A549 (cell line): ENCODE measurements at regions not wholly inside any gene's neighbourhood (a gene's known extent, or its start where the extent isn't known, plus 50 kb on each side); places are given as distances from the start of the nearest gene placed in this dataset.

Experiments
- ATAC-seq, 2 experiments: fragments of 200-7000 bp in 1 of 2; fragments of >200 bp in 1 of 2; cut with Nextera tagmentation in 1 of 2; cut with Tn5 transposase in 1 of 2; 3 replicates each; pipeline versions ENCODE4 v1.8.0 to v1.9.1; 2018 to 2020; ENCODE audit warnings: mild to moderate bottlenecking in 1 of 2, moderate library complexity in 1 of 2
- CTCF ChIA-PET: fragments of 300-600 bp; sonication (Branson Sonifier 250); formaldehyde crosslinking; extraction: SDS; loops from one replicate; lab custom pipeline; 2021; ENCODE audit warnings: antibody characterized with exemption, inconsistent platforms; lab: Yijun Ruan, JAX
- POLR2A ChIA-PET: fragments of 350-600 bp; formaldehyde crosslinking; extraction: SDS; loops from one replicate; lab custom pipeline; 2021; ENCODE audit warnings: antibody characterized with exemption, inconsistent platforms; lab: Yijun Ruan, JAX
- DNase-seq, 2 experiments: peaks; one replicate each; pipeline versions ENCODE4 v3.0.0 to v3.0.0-alpha.2; 2011 to 2016; ENCODE audit warnings: low read depth in 1 of 2, low spot score in 1 of 2
- FAIRE-seq: peaks from 2 replicates; lab custom pipeline; 2011; peaks lifted over from hg19 to GRCh38; lab: Jason Lieb, UNC
- H3K27ac ChIP-seq, 2 experiments: fragments of >200 bp; sonication (Bioruptor Twin); formaldehyde crosslinking; 3 replicates each; pipeline ENCODE4 v1.5.1; 2016 to 2017
- H3K4me1 ChIP-seq: fragments of >200 bp; sonication (Bioruptor Twin); formaldehyde crosslinking; 3 replicates; pipeline ENCODE4 v1.6.1; 2016
- H3K4me2 ChIP-seq: fragments of >200 bp; sonication (Bioruptor Twin); formaldehyde crosslinking; 3 replicates; pipeline ENCODE4 v1.6.1; 2016
- H3K4me3 ChIP-seq: fragments of >200 bp; sonication (Bioruptor Twin); formaldehyde crosslinking; 3 replicates; pipeline ENCODE4 v1.5.1; 2016
- H3K9me3 ChIP-seq: fragments of >200 bp; sonication (Bioruptor Twin); formaldehyde crosslinking; 3 replicates; pipeline ENCODE4 v1.6.1; 2016
- CEBPB ChIP-seq, 2 experiments: fragments of >200 bp in 1 of 2; sonication (Bioruptor Twin) in 1 of 2; formaldehyde crosslinking in 1 of 2; IDR thresholded peaks; 2 replicates each; pipeline ENCODE4 v1.6.1; 2012 to 2016
- CHD2 ChIP-seq: fragments of 150-350 bp; IDR thresholded peaks from 2 replicates; pipeline ENCODE4 v1.6.1; 2014; ENCODE audit warnings: low read length; ENCODE audit not compliant: partially characterized antibody
- EHF ChIP-seq: fragments of 250-450 bp; sonication (Bioruptor Pico); IDR thresholded peaks from 2 replicates; pipeline ENCODE4 v1.5.0; 2020; ENCODE audit warnings: mild to moderate bottlenecking
- FOXS1 ChIP-seq: fragments of 250-450 bp; sonication (Bioruptor Pico); IDR thresholded peaks from 2 replicates; pipeline ENCODE4 v1.5.0; 2020; ENCODE audit warnings: mild to moderate bottlenecking, moderate library complexity
- HDAC2 ChIP-seq: fragments of 200-600 bp; sonication (generic); IDR thresholded peaks from 2 replicates; pipeline ENCODE4 v1.6.1; 2016
- HEYL ChIP-seq: fragments of 250-450 bp; sonication (Bioruptor Pico); IDR thresholded peaks from 2 replicates; pipeline ENCODE4 v1.8.0; 2021; ENCODE audit warnings: mild to moderate bottlenecking, moderate library complexity
- HOXA7 ChIP-seq: fragments of 250-450 bp; sonication (Bioruptor Pico); IDR thresholded peaks from 2 replicates; pipeline ENCODE4 v1.5.0; 2020; ENCODE audit warnings: mild to moderate bottlenecking, moderate library complexity
- JUN ChIP-seq, 2 experiments: fragments of >200 bp; sonication (Bioruptor Twin); formaldehyde crosslinking; IDR thresholded peaks; 2 replicates in 1 of 2; 3 replicates in 1 of 2; pipeline ENCODE4 v1.6.1; 2016 to 2017
- KDM1A ChIP-seq: fragments of 200-600 bp; sonication (generic); IDR thresholded peaks from 2 replicates; pipeline ENCODE4 v1.6.1; 2016; ENCODE audit warnings: low read depth, mild to moderate bottlenecking
- KDM5A ChIP-seq: fragments of 200-600 bp; sonication (generic); IDR thresholded peaks from 2 replicates; pipeline ENCODE4 v1.6.1; 2016; ENCODE audit warnings: antibody characterized with exemption, mild to moderate bottlenecking
- PHF8 ChIP-seq: fragments of 200-600 bp; sonication (generic); IDR thresholded peaks from 2 replicates; pipeline ENCODE4 v1.6.1; 2016; ENCODE audit warnings: low read depth, mild to moderate bottlenecking, antibody characterized with exemption, moderate library complexity, borderline replicate concordance
- RCOR1 ChIP-seq: fragments of 150-350 bp; IDR thresholded peaks from 2 replicates; pipeline ENCODE4 v1.6.1; 2014; ENCODE audit warnings: antibody characterized with exemption, low read length, low read depth
- RFX5 ChIP-seq: fragments of 450-650 bp; IDR thresholded peaks from 2 replicates; pipeline ENCODE4 v1.7.1; 2014; ENCODE audit warnings: antibody characterized with exemption, mild to moderate bottlenecking, moderate library complexity
- WGBS: methylation state at CpG from one replicate; pipeline ENCODE4 v1.1.6; 2017; ENCODE audit errors: missing lambda C conversion rate; 5-methylcytosine and 5-hydroxymethylcytosine counted together
- TF ChIP-seq, protein P1 (sequence below): fragments of 200-600 bp; sonication (generic); IDR thresholded peaks from 2 replicates; pipeline ENCODE4 v1.6.1; 2016; ENCODE audit warnings: antibody characterized with exemption, mild to moderate bottlenecking, moderate library complexity
- TF ChIP-seq, protein P2 (sequence below): fragments of 450-650 bp; IDR thresholded peaks from 2 replicates; pipeline ENCODE4 v1.6.1; 2014; ENCODE audit warnings: antibody characterized with exemption
- TF ChIP-seq, protein P3 (sequence below): IDR thresholded peaks from 2 replicates; pipeline ENCODE4 v1.6.1; 2012; ENCODE audit warnings: low read depth, borderline replicate concordance

DNA sequence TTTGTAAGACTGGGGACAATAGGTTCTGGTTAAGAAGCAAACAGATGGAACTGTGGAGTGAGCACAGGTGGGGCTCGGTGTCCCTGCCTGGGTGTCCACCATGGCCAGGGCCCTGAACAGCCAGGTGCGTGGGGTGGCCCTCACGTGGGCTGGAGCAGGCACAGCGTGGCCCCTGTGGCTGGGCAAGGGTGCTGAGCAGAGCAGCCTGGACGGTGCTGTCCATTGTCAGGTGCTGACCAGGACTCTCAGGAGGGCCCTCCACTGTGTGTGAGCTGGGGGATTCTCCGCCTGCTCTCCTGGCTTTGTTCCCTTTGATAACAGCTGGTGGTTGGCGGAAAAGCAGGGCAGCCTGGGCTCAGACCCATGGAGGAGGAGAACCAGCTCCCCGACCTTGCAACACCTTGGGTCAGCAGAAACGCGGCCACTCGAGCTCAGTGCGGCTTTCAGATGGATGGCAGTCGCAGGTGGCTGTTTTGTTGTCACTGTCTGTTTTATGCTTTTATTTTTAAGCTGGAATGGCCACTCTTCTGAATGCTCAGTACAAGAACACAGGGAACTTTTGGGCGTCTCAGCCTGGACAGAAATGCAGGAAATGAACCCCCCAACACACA, 273.9 kb upstream of the ADARB2 start:
- POLR2A ChIA-PET: no interaction called here
- H3K9me3 ChIP-seq: no peaks in the 10 kb centered on the region
- no peak for FAIRE-seq
- H3K4me3 ChIP-seq: no peak overlapping the region
- no peak for TF ChIP-seq CHD2
- TF ChIP-seq, protein P1, sequence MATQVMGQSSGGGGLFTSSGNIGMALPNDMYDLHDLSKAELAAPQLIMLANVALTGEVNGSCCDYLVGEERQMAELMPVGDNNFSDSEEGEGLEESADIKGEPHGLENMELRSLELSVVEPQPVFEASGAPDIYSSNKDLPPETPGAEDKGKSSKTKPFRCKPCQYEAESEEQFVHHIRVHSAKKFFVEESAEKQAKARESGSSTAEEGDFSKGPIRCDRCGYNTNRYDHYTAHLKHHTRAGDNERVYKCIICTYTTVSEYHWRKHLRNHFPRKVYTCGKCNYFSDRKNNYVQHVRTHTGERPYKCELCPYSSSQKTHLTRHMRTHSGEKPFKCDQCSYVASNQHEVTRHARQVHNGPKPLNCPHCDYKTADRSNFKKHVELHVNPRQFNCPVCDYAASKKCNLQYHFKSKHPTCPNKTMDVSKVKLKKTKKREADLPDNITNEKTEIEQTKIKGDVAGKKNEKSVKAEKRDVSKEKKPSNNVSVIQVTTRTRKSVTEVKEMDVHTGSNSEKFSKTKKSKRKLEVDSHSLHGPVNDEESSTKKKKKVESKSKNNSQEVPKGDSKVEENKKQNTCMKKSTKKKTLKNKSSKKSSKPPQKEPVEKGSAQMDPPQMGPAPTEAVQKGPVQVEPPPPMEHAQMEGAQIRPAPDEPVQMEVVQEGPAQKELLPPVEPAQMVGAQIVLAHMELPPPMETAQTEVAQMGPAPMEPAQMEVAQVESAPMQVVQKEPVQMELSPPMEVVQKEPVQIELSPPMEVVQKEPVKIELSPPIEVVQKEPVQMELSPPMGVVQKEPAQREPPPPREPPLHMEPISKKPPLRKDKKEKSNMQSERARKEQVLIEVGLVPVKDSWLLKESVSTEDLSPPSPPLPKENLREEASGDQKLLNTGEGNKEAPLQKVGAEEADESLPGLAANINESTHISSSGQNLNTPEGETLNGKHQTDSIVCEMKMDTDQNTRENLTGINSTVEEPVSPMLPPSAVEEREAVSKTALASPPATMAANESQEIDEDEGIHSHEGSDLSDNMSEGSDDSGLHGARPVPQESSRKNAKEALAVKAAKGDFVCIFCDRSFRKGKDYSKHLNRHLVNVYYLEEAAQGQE: peak; percentile 62; the same call in 1 of the 2 replicates
- TF ChIP-seq, all 56 proteins: peak for 1
- DNase-seq: no peak
- Histone ChIP-seq H3K4me1 (no peaks in the 10 kb centered on the region), H3K4me2 (no peak overlapping the region), H3K27ac (no peak overlapping the region)
- WGBS: 6% methylated on average over 13 of the region's 14 CpGs
- CTCF ChIA-PET: no interaction called here
- ATAC-seq: no peak

DNA sequence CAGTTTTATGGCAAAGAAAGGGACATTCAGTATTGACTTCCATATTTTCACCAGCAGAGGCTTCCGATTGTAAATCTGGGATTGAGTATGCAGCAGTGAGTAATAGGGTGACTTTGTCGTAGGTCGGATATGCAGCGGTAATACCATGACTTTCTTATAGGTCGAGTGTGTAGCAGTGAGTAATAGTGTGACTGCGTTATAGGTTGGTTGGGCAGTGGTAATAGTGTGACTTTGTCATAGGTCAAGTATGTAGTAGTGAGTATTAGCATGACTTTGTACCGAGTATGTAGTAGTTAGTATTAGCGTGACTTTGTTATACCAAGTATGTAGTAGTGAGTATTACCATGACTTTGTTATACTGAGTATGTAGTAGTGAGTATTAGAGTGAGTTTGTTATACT, 268.2 kb upstream of the ADARB2 start:
- H3K4me2 ChIP-seq: no peak overlapping the region
- no peak overlapping the region for H3K4me3 ChIP-seq
- ATAC-seq (no peak), DNase-seq (no peak), FAIRE-seq (no peak)
- H3K9me3 ChIP-seq: no peaks in the 10 kb centered on the region
- H3K4me1 ChIP-seq: no peaks in the 10 kb centered on the region
- CTCF ChIA-PET: no interaction called here
- POLR2A ChIA-PET: no interaction called here
- TF ChIP-seq, protein P2, sequence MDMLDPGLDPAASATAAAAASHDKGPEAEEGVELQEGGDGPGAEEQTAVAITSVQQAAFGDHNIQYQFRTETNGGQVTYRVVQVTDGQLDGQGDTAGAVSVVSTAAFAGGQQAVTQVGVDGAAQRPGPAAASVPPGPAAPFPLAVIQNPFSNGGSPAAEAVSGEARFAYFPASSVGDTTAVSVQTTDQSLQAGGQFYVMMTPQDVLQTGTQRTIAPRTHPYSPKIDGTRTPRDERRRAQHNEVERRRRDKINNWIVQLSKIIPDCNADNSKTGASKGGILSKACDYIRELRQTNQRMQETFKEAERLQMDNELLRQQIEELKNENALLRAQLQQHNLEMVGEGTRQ: no peak
- TF ChIP-seq JUN (IDR thresholded peaks at IDR 0.05): no peak
- TF ChIP-seq KDM5A: no peak
- TF ChIP-seq HOXA7 (CRISPR knock-in tag): no peak
- no peak for TF ChIP-seq CHD2
- TF ChIP-seq, protein P1: no peak
- TF ChIP-seq RCOR1: no peak
- TF ChIP-seq CEBPB (IDR thresholded peaks at IDR 0.05): no peak
- no peak for TF ChIP-seq HEYL
- no peak for TF ChIP-seq HDAC2
- TF ChIP-seq KDM1A: no peak
- TF ChIP-seq RFX5: no peak
- TF ChIP-seq EHF (CRISPR knock-in tag): no peak
- no peak for TF ChIP-seq PHF8
- no peak for TF ChIP-seq FOXS1 (CRISPR knock-in tag)
- TF ChIP-seq, protein P3, sequence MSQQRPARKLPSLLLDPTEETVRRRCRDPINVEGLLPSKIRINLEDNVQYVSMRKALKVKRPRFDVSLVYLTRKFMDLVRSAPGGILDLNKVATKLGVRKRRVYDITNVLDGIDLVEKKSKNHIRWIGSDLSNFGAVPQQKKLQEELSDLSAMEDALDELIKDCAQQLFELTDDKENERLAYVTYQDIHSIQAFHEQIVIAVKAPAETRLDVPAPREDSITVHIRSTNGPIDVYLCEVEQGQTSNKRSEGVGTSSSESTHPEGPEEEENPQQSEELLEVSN: no peak
- 15% methylated on average over 8 of the region's 8 CpGs for WGBS
- H3K27ac ChIP-seq: no peak overlapping the region
